Parathyroid adenoma (tissue), 2 donors: ENCODE measurements at regions not wholly inside any gene's neighbourhood (a gene's known extent, or its start where the extent isn't known, plus 50 kb on each side); places are given as distances from the start of the nearest gene placed in this dataset.
"Not testable (repeated sequence)": the region's sequence is repeated elsewhere in the genome, so short reads cannot be mapped to it uniquely, and the experiment has no call there.

Experiments
- H2AFZ ChIP-seq: fragments of 300-600 bp; sonication (generic); one replicate; pipeline ENCODE4 v1.7.0; 2017; ENCODE audit warnings: antibody characterized with exemption, mild to moderate bottlenecking
- H3K27ac ChIP-seq: fragments of 300-600 bp; sonication (generic); one replicate; pipeline ENCODE4 v1.7.0; 2017
- H3K27me3 ChIP-seq: fragments of 300-600 bp; sonication (generic); one replicate; pipeline ENCODE4 v1.7.0; 2017; ENCODE audit warnings: low read length; ENCODE audit not compliant: control insufficient read depth, insufficient read depth
- H3K36me3 ChIP-seq: fragments of 300-600 bp; sonication (generic); one replicate; pipeline ENCODE4 v1.7.0; 2017; ENCODE audit warnings: low read length; ENCODE audit not compliant: control insufficient read depth, insufficient read depth
- H3K4me1 ChIP-seq: fragments of 300-600 bp; sonication (generic); one replicate; pipeline ENCODE4 v1.7.0; 2017; ENCODE audit warnings: control low read depth
- H3K4me2 ChIP-seq: fragments of 300-600 bp; sonication (generic); one replicate; pipeline ENCODE4 v1.7.0; 2017; ENCODE audit warnings: low read length
- H3K4me3 ChIP-seq: fragments of 300-600 bp; sonication (generic); one replicate; pipeline ENCODE4 v1.7.0; 2017; ENCODE audit warnings: low read depth, low read length
- H3K79me2 ChIP-seq: fragments of 300-600 bp; sonication (generic); one replicate; pipeline ENCODE4 v1.7.0; 2017; ENCODE audit warnings: control low read depth
- H3K9ac ChIP-seq: fragments of 300-600 bp; sonication (generic); one replicate; pipeline ENCODE4 v1.7.0; 2017; ENCODE audit warnings: mild to moderate bottlenecking
- H3K9me3 ChIP-seq: fragments of 300-600 bp; sonication (generic); one replicate; pipeline ENCODE4 v1.7.0; 2017; ENCODE audit warnings: low read length; ENCODE audit not compliant: control insufficient read depth
- CTCF ChIP-seq: fragments of 300-600 bp; sonication (generic); IDR thresholded peaks from one replicate; pipeline ENCODE4 v1.7.0; 2017; ENCODE audit warnings: antibody characterized with exemption, mild to moderate bottlenecking
- donor health status: primary hyperparathyroidism.

DNA sequence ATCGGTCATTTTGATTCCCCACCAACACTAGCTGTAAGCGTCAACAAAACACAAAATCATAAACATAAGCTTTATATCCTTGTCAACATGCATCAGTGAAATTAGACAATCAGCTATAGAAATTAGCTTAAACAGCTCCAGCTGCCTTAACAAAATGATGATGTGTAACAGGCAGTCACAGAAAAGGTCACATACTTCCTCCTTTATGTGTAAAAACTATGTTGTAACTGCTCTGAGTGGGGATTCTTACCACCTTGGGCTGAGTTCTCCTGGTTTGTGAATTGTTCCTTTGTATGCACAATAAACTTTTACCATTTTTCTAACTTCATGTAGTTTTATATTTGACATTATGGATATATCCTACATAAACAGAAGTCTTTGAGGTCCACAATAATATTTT is 73.9 kb upstream of the MAP9 start:
- no peaks in the 10 kb centered on the region for H3K4me1 ChIP-seq
- H3K27ac ChIP-seq, result no peak overlapping the region
- H3K9me3 ChIP-seq, result no peaks in the 10 kb centered on the region
- no peaks in the 10 kb centered on the region for H3K27me3 ChIP-seq
- H3K79me2 ChIP-seq, result no peaks in the 10 kb centered on the region
- H3K9ac ChIP-seq, result no peak overlapping the region
- no peak overlapping the region for H2AFZ ChIP-seq
- no peak overlapping the region for H3K4me2 ChIP-seq
- no peak for TF ChIP-seq CTCF
- H3K4me3 ChIP-seq, result no peak overlapping the region
- no peaks in the 10 kb centered on the region for H3K36me3 ChIP-seq

DNA sequence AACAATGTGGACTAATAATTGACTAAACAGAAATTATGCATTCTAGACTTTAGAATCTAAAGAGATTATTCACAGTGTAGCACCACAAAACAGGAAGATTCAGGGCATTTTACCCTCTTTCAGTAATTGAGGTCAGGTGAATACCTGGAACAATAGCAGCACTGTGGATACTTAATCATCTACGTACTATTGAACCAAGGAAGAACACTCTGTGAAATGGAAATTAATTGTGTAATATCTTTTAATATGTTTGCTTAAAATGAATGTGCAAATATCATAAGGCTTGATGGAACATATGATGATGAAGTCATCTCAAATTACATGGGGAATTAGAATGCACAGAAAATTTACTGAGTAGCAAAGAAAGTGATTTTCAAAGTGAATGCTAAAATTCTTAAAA is 68.5 kb upstream of the MAP9 start:
- Histone ChIP-seq H3K9ac (no peak overlapping the region), H3K79me2 (no peaks in the 10 kb centered on the region), H3K27ac (no peak overlapping the region)

DNA sequence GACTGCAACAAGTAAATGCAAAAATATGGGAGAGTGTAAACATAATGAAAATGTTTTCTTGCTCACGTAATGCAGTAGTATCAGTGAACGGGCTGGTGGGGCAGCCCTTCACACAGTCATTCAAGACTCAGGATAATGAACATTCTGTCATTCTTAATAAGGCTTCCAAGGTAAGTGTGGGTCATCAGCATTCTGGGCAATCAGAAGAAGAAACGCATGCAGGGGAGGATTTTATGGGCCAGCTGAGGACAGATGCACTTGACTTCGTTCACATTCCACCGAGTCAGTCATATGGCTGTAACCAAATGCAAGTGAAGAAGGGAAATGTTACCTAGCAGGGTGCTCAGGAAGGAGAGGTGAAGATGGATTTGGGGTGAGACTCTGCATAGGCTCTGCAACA is 68.0 kb upstream of the MAP9 start:
- Histone ChIP-seq H3K4me2 (no peak overlapping the region), H3K4me3 (no peak overlapping the region), H3K9me3 (no peaks in the 10 kb centered on the region), H3K27ac (no peak overlapping the region), H3K27me3 (no peaks in the 10 kb centered on the region), H2AFZ (no peak overlapping the region), H3K36me3 (no peaks in the 10 kb centered on the region), H3K79me2 (no peaks in the 10 kb centered on the region), H3K4me1 (no peaks in the 10 kb centered on the region), H3K9ac (no peak overlapping the region)
- TF ChIP-seq CTCF, result no peak

More for the DNA sequence above, 68.5 kb upstream of the MAP9 start:
- Histone ChIP-seq H3K4me2 (no peak overlapping the region), H2AFZ (no peak overlapping the region), H3K36me3 (no peaks in the 10 kb centered on the region), H3K4me1 (no peaks in the 10 kb centered on the region), H3K27me3 (no peaks in the 10 kb centered on the region), H3K4me3 (no peak overlapping the region), H3K9me3 (no peaks in the 10 kb centered on the region)
- no peak for TF ChIP-seq CTCF

DNA sequence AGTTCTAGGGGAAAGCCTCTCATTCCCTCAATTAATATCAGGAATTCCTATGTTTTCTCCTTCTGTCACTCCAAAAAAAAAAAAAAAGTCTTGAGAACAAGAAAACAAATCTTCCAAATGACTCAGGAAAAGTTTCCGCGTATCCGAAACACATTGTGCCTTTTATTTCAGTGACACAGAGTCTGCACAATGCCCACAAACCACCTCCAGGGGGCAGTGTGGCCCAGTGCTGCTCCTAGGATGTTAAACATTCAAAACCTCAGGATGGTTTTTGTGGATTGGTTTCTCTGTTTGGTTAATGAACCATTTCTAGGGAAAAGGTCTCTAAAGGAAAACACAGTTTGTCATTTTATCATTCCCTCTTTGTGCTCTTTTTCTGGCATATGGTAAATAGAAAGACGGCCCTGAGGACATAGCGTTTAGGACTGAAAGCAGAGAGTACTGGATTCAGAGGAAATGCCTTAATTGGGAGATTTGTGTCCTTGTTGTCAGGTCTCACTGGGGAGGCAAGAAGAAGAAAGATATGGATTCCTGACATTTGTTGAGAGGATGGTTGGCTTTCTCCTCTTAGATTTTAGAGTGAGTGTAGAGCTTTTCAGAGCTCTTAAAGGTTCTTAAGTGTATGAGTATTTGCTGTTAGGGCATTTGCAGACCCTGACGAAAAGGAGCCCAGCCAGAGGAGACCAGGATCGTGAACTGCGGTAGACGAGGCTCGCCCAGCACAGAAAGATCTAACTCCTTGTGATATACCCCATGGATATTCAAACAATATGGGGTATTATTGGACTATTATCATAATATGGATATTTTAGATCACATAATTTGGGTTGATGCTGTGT is 65.7 kb upstream of the MAP9 start:
- no peak overlapping the region for H3K9ac ChIP-seq
- peak; percentile 85 for TF ChIP-seq CTCF
- H3K36me3 ChIP-seq, result no peaks in the 10 kb centered on the region
- H3K9me3 ChIP-seq, result no peaks in the 10 kb centered on the region
- no peaks in the 10 kb centered on the region for H3K27me3 ChIP-seq
- peak overlapping the region; percentile 44 for H2AFZ ChIP-seq
- H3K4me1 ChIP-seq, result no peaks in the 10 kb centered on the region
- no peaks in the 10 kb centered on the region for H3K79me2 ChIP-seq
- peak overlapping the region; percentile 57 for H3K4me2 ChIP-seq
- peak overlapping the region; percentile 36 for H3K4me3 ChIP-seq
- no peak overlapping the region for H3K27ac ChIP-seq

DNA sequence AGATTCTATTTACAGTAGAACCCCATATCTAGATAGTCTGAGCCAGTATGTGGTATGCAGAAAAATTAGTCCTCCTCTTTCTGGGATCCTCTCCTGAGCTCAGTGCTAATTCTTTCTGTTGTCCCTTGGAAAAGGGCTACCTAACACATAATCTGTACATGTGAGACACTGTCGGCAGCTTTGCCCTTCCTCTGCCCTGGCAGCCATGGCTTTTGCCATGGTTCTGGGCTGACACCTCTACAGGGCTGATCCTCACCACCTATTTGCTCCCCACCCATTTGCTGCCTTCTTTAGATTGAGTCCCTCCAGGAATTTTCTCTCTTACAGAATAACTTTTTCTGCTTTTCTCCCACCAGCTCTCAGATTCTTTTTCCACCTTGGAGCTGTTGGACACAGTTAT is 64.7 kb upstream of the MAP9 start:
- no peak for TF ChIP-seq CTCF
- Histone ChIP-seq H3K9ac (no peak overlapping the region), H3K9me3 (no peaks in the 10 kb centered on the region), H3K27me3 (no peaks in the 10 kb centered on the region), H2AFZ (no peak overlapping the region), H3K79me2 (no peaks in the 10 kb centered on the region), H3K4me1 (no peaks in the 10 kb centered on the region), H3K27ac (no peak overlapping the region), H3K4me2 (no peak overlapping the region), H3K36me3 (no peaks in the 10 kb centered on the region), H3K4me3 (no peak overlapping the region)

GRCh38 chr4:155439760-155440159 is 63.0 kb upstream of the MAP9 start:
- not testable (repeated sequence) for H3K4me2 ChIP-seq, H3K4me3 ChIP-seq, H3K36me3 ChIP-seq, H3K27ac ChIP-seq, H3K79me2 ChIP-seq, H3K4me1 ChIP-seq, H3K27me3 ChIP-seq, H3K9ac ChIP-seq, H2AFZ ChIP-seq, H3K9me3 ChIP-seq
